ENCODE measurements at regions not wholly inside any gene's neighbourhood (a gene's known extent, or its start where the extent isn't known, plus 50 kb on each side); places are given as distances from the start of the nearest gene placed in this dataset.
"Not testable (repeated sequence)": the region's sequence is repeated elsewhere in the genome, so short reads cannot be mapped to it uniquely, and the experiment has no call there.

DNA sequence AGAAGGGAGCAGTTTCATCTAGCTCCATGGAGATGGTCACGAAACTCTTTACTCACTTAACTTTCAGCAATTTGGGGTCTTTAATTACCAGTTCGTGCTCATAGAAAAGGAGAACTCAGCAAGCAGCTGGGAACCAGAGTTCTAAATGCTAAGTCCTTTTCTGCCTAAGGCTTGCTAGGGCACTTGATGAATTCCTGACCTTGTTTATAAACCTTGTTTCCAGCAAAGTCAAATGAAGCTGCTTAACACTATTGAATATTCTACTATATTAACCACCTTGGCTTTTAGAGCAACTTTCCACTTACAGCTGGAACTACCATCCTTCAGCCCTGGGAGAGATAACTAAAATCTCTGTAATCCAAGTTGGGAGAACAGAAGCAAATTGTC lies 79.5 kb upstream of the TSC22D2 start:
- H3K36me3 ChIP-seq: no peaks in the 10 kb centered on the region
- H3K9me3 ChIP-seq: no peaks in the 10 kb centered on the region
- H3K4me3 ChIP-seq: no peak overlapping the region
- no peaks in the 10 kb centered on the region for H3K27me3 ChIP-seq
- no peak overlapping the region for H3K27ac ChIP-seq
- TF ChIP-seq POLR2A (IDR thresholded peaks at IDR 0.05): no peak
- TF ChIP-seq, protein P1, sequence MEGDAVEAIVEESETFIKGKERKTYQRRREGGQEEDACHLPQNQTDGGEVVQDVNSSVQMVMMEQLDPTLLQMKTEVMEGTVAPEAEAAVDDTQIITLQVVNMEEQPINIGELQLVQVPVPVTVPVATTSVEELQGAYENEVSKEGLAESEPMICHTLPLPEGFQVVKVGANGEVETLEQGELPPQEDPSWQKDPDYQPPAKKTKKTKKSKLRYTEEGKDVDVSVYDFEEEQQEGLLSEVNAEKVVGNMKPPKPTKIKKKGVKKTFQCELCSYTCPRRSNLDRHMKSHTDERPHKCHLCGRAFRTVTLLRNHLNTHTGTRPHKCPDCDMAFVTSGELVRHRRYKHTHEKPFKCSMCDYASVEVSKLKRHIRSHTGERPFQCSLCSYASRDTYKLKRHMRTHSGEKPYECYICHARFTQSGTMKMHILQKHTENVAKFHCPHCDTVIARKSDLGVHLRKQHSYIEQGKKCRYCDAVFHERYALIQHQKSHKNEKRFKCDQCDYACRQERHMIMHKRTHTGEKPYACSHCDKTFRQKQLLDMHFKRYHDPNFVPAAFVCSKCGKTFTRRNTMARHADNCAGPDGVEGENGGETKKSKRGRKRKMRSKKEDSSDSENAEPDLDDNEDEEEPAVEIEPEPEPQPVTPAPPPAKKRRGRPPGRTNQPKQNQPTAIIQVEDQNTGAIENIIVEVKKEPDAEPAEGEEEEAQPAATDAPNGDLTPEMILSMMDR (IDR thresholded peaks at IDR 0.05): no peak
- no peak for DNase-seq
- no peaks in the 10 kb centered on the region for H3K4me1 ChIP-seq

DNA sequence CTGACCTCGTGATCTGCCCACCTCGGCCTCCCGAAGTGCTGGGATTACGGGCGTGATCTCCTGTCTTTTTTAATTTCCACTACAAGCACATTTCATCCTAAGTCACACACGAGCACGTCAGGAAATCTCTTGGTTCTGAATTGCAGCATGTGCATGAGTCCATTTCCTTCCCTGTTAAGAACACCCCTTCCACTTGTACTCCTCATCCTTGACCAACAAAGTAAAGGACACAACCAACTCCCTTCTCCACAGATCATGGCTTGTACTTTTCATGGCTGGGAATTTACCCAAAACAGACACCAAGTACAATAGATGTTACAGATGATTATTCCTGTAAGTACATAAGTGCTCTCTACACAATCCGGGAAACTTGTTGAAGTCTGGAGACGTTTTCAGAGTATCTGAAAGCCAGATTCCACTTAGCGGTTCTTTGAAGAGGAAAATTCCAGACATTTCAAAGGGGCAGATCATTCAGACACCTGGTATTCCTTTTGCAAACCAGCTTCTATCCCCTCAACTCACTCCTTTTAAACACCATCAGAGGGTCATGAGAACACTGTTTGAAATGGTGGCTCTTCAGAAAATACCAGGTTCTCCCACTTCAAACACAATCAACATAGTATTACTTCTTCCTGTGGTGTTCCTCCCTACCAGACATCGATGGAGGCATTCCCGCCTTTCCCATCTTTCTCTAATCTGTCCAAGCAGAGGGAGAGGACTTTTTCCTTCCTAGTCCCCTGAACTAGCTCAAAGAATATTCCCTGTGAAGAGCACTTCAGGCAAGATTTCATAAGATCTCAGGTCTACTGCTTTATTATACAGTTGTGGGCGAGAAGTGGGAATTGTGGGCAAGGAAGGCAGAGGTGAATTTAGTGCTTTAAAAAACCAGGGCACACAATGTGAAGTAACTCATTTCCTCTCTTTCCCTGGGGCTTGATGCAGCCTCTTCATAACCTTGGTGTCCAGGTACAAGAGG lies 80.1 kb upstream of the TSC22D2 start:
- Histone ChIP-seq H3K36me3 (no peaks in the 10 kb centered on the region), H3K27ac (no peak overlapping the region)
- TF ChIP-seq, protein P1 (IDR thresholded peaks at IDR 0.05): no peak
- no peak for TF ChIP-seq POLR2A (IDR thresholded peaks at IDR 0.05)

DNA sequence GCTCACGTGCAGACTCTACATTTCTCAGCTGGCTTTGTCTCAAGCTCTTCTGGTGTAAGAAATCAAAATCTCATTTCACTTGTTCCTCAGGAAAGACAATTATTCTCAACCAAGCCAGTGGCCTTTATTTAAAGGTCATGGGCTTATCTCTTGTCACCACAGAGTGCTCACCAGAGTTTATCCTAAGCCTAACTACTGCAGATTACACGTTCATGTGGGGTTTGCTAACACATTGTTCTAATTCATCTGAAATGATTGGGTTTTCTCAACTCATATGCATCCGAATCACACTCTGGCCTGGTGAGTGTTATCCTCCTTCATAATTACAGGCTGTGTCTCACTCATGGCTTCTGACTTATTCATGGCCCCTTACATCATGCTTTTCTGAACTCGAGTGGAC lies 83.3 kb upstream of the TSC22D2 start:
- H3K9me3 ChIP-seq: no peaks in the 10 kb centered on the region
- H3K27me3 ChIP-seq: no peaks in the 10 kb centered on the region
- no peak overlapping the region for H3K4me3 ChIP-seq
- no peaks in the 10 kb centered on the region for H3K4me1 ChIP-seq
- TF ChIP-seq, protein P1 (IDR thresholded peaks at IDR 0.05): no peak
- TF ChIP-seq POLR2A (IDR thresholded peaks at IDR 0.05): no peak
- H3K27ac ChIP-seq: no peak overlapping the region
- DNase-seq: no peak
- H3K36me3 ChIP-seq: no peaks in the 10 kb centered on the region

More for the DNA sequence above, 80.1 kb upstream of the TSC22D2 start:
- no peaks in the 10 kb centered on the region for H3K4me1 ChIP-seq
- no peaks in the 10 kb centered on the region for H3K9me3 ChIP-seq
- H3K4me3 ChIP-seq: no peak overlapping the region
- no peak for DNase-seq
- no peaks in the 10 kb centered on the region for H3K27me3 ChIP-seq

DNA sequence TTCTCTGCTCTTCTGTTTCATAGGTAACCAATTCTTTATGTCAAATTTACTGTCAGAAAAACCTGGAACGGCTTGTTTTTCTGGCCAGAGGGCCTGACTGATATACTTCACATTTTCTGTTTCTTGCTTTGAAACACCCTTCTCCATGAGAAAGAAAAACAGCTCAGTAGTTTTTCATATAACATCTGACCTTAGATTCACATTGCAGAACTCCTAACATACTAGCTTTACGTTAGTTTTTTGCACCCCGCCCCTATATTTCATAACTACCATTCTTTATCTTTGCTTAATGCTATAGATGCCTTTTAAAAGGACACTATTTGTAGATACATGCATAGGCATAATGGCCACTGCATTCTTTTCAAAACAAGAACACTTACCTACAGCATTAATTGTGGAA lies 83.9 kb upstream of the TSC22D2 start:
- Histone ChIP-seq H3K27ac (no peak overlapping the region), H3K36me3 (no peaks in the 10 kb centered on the region), H3K4me3 (no peak overlapping the region), H3K9me3 (no peaks in the 10 kb centered on the region), H3K4me1 (no peaks in the 10 kb centered on the region), H3K27me3 (no peaks in the 10 kb centered on the region)
- DNase-seq: no peak
- TF ChIP-seq, protein P1 (IDR thresholded peaks at IDR 0.05): no peak
- TF ChIP-seq POLR2A (IDR thresholded peaks at IDR 0.05): no peak

DNA sequence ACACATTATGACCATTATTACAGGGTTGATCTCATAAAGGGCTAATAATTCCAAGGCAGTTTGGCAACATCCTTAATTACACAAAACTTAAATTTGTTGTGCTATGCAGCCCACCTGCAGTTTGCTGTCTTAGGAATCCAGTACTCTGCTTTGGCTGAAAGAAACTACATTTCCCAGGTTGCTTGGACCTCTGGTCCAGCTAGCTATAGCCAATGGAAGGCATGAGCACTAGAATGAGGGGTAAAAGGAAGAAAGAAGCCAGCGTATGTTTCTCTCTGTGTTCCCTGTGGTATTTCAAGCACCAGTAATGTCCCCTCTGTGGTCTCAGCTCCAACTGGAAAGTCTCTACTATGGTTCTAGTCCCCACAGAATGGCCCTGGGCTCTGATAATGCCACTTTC lies 84.3 kb upstream of the TSC22D2 start:
- Histone ChIP-seq H3K4me3 (no peak overlapping the region), H3K9me3 (no peaks in the 10 kb centered on the region), H3K36me3 (no peaks in the 10 kb centered on the region), H3K27ac (no peak overlapping the region), H3K27me3 (no peaks in the 10 kb centered on the region), H3K4me1 (no peaks in the 10 kb centered on the region)
- TF ChIP-seq, protein P1 (IDR thresholded peaks at IDR 0.05): no peak
- TF ChIP-seq POLR2A (IDR thresholded peaks at IDR 0.05): no peak
- no peak for DNase-seq

DNA sequence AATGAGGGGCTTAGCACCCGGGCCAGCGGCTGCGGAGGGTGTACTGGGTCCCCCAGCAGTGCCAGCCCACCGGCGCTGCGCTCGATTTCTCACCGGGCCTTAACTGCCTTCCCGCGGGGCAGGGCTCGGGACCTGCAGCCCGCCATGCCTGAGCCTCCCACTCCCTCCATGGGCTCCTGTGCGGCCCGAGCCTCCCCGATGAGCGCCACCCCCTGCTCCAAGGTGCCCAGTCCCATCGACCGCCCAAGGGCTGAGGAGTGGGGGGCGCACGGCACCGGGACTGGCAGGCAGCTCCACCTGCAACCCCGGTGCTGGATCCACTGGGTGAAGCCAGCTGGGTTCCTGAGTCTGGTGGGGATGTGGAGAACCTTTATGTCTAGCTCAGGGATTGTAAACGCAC lies 85.0 kb upstream of the TSC22D2 start:
- H3K27ac ChIP-seq, H3K4me3 ChIP-seq, H3K36me3 ChIP-seq, H3K9me3 ChIP-seq, DNase-seq, H3K4me1 ChIP-seq, H3K27me3 ChIP-seq: not testable (repeated sequence)

DNA sequence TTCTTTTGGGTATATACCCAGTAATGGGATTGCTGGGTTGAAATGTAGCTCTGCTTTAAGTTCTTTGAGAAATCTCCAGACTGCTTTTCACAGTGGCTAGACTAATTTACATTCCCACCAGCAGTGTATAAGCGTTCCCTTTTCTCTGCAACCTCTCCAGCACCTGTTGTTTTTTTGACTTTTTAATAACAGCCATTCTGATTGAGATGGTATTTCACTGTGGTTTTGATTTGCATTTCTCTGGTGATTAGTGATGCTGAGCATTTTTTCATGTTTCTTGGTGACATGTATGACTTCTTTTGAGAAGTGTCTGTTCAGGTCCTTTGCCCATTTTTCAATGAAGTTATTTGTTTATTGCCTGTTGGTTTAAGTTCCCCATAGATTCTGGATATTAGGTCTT lies 87.1 kb upstream of the TSC22D2 start:
- not testable (repeated sequence) for H3K4me1 ChIP-seq, H3K27ac ChIP-seq, H3K4me3 ChIP-seq, H3K36me3 ChIP-seq, H3K27me3 ChIP-seq, DNase-seq, H3K9me3 ChIP-seq
